ENCODE measurements at regions not wholly inside any gene's neighbourhood (a gene's known extent, or its start where the extent isn't known, plus 50 kb on each side); places are given as distances from the start of the nearest gene placed in this dataset.
A peak's percentile ranks its signal among the peaks of the same experiment; 100 is the strongest.

DNA sequence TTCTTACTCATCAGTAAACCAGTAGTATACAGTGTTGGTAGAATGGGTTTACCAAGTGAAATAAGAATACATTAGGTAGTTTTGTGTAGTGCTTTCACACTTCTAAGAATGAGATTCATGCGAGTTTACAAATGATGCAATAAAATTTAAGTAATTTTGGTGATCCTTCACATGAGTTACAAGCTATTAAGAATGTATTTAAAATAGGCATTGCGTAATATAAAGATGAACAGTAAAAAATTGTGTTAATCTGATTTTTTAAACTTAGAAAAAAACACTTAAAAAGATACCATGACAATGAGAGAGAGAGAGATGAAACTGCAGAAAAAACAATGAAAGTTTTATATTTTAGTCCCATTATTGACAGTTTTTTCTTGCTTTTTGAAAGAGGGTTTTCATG is 570.5 kb downstream of the SLITRK6 start:
- no peak for TF ChIP-seq EZH2 (IDR thresholded peaks at IDR 0.05; ENCODE audit: insufficient read depth, low read length)
- TF ChIP-seq, protein P1, sequence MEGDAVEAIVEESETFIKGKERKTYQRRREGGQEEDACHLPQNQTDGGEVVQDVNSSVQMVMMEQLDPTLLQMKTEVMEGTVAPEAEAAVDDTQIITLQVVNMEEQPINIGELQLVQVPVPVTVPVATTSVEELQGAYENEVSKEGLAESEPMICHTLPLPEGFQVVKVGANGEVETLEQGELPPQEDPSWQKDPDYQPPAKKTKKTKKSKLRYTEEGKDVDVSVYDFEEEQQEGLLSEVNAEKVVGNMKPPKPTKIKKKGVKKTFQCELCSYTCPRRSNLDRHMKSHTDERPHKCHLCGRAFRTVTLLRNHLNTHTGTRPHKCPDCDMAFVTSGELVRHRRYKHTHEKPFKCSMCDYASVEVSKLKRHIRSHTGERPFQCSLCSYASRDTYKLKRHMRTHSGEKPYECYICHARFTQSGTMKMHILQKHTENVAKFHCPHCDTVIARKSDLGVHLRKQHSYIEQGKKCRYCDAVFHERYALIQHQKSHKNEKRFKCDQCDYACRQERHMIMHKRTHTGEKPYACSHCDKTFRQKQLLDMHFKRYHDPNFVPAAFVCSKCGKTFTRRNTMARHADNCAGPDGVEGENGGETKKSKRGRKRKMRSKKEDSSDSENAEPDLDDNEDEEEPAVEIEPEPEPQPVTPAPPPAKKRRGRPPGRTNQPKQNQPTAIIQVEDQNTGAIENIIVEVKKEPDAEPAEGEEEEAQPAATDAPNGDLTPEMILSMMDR (IDR thresholded peaks at IDR 0.05; ENCODE audit: insufficient read depth, low read depth, low read length) = no peak
- H3K36me3 Mint-ChIP-seq (ENCODE audit: low read depth, unreplicated experiment) = no peaks in the 10 kb centered on the region
- H3K79me2 ChIP-seq (ENCODE audit: insufficient read depth, low read length) = no peaks in the 10 kb centered on the region
- no peaks in the 10 kb centered on the region for H4K20me1 ChIP-seq (ENCODE audit: insufficient read depth, low read length)
- H3K4me3 ChIP-seq (ENCODE audit: insufficient read depth, low read depth, low read length) = no peak overlapping the region
- no peaks in the 10 kb centered on the region for H3K27me3 ChIP-seq (ENCODE audit: insufficient read depth, low read length)
- H3K9me3 ChIP-seq (ENCODE audit: insufficient read depth, low read depth, low read length) = no peaks in the 10 kb centered on the region
- H3K9ac ChIP-seq (ENCODE audit: low read length) = no peak overlapping the region
- no peaks in the 10 kb centered on the region for H3K4me1 Mint-ChIP-seq (ENCODE audit: low read depth, unreplicated experiment)
- H3K4me2 ChIP-seq (ENCODE audit: low read length) = no peak overlapping the region
- no peak overlapping the region for H2AFZ ChIP-seq (ENCODE audit: low read depth, low read length)
- H3K4me1 ChIP-seq (ENCODE audit: insufficient read depth, low read length) = no peaks in the 10 kb centered on the region
- FAIRE-seq (no peak), DNase-seq (ENCODE audit: low read depth) (no peak)
- H3K27me3 Mint-ChIP-seq (ENCODE audit: low read depth, unreplicated experiment) = no peaks in the 10 kb centered on the region
- no peak overlapping the region for H3K27ac ChIP-seq (ENCODE audit: low read depth, low read length)
- no peaks in the 10 kb centered on the region for H3K36me3 ChIP-seq (ENCODE audit: insufficient read depth, low read length)
- H3K4me3 Mint-ChIP-seq (ENCODE audit: unreplicated experiment) = no peak overlapping the region
- H3K27ac Mint-ChIP-seq (ENCODE audit: unreplicated experiment) = no peak overlapping the region
- H3K9me3 Mint-ChIP-seq (ENCODE audit: unreplicated experiment) = no peaks in the 10 kb centered on the region

DNA sequence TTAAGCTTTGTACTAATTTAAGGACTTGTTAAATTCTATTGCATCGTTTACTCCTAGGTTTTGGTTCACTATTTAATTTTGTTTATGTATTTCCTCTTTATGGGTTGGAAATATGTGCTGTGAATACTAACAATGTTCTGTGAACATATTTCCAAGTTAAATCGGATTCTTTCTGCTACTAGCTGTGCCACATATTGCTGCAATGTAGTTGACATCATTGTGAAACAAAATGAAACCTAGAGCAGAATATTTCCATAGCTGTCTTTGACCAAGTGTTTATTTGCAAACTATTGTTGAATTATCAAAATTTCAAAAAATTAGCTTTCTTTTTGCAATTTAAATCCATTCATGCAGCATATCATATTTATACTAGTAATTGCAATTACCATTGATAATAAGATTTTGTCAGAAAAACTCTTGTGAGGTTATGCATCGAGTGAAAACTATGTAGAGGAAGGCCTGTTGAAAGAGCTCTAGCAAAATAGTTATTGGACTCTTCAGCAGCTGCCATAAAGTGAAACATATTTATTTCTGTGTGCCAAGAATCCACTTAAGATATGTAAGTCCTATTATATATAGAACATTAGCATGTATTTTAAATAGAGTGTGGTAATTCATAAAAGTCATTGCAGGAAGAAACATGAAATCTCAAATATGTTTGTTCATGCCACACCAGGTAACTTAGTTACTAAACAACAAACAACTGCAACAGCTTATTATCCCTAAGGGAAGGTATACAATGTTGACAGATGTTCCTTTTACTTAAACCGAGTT is 575.1 kb downstream of the SLITRK6 start:
- FAIRE-seq (no peak), DNase-seq (ENCODE audit: low read depth) (peak; percentile 2)
- H3K4me3 ChIP-seq (ENCODE audit: insufficient read depth, low read depth, low read length) = no peak overlapping the region
- H2AFZ ChIP-seq (ENCODE audit: low read depth, low read length) = no peak overlapping the region
- no peaks in the 10 kb centered on the region for H4K20me1 ChIP-seq (ENCODE audit: insufficient read depth, low read length)
- Mint-ChIP-seq H3K27ac (ENCODE audit: unreplicated experiment) (no peak overlapping the region), H3K4me3 (ENCODE audit: unreplicated experiment) (no peak overlapping the region), H3K27me3 (ENCODE audit: low read depth, unreplicated experiment) (no peaks in the 10 kb centered on the region), H3K36me3 (ENCODE audit: low read depth, unreplicated experiment) (no peaks in the 10 kb centered on the region), H3K9me3 (ENCODE audit: unreplicated experiment) (peaks cover 2% of the 10 kb centered on the region), H3K4me1 (ENCODE audit: low read depth, unreplicated experiment) (no peaks in the 10 kb centered on the region)
- no peaks in the 10 kb centered on the region for H3K79me2 ChIP-seq (ENCODE audit: insufficient read depth, low read length)
- H3K4me2 ChIP-seq (ENCODE audit: low read length) = no peak overlapping the region
- TF ChIP-seq EZH2 (IDR thresholded peaks at IDR 0.05; ENCODE audit: insufficient read depth, low read length) = no peak
- TF ChIP-seq, protein P1 (IDR thresholded peaks at IDR 0.05; ENCODE audit: insufficient read depth, low read depth, low read length) = no peak
- no peaks in the 10 kb centered on the region for H3K4me1 ChIP-seq (ENCODE audit: insufficient read depth, low read length)
- no peaks in the 10 kb centered on the region for H3K9me3 ChIP-seq (ENCODE audit: insufficient read depth, low read depth, low read length)
- H3K36me3 ChIP-seq (ENCODE audit: insufficient read depth, low read length) = no peaks in the 10 kb centered on the region
- no peak overlapping the region for H3K27ac ChIP-seq (ENCODE audit: low read depth, low read length)
- no peaks in the 10 kb centered on the region for H3K27me3 ChIP-seq (ENCODE audit: insufficient read depth, low read length)
- no peak overlapping the region for H3K9ac ChIP-seq (ENCODE audit: low read length)

DNA sequence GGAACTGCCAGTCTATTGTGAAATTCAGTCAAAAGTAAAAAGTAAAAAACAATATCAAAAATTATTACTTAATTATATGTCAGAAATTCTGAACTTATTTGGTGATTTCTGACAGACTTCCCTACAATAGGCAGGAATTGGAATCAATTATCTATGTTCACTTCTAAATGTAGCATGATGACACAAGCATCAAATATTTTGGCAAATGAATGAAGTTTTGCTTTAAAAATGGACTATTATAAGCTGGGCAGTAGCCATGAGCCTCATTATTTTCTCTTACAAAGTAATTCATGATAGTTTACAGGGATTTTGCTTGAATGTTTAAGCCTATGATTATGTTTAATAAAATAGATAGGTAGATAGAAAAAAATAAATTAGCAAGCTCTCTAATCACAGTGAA is 582.6 kb downstream of the SLITRK6 start:
- no peaks in the 10 kb centered on the region for H3K27me3 ChIP-seq (ENCODE audit: insufficient read depth, low read length)
- no peaks in the 10 kb centered on the region for H4K20me1 ChIP-seq (ENCODE audit: insufficient read depth, low read length)
- DNase-seq (ENCODE audit: low read depth) (peak; percentile 4), FAIRE-seq (no peak)
- H3K4me2 ChIP-seq (ENCODE audit: low read length) = no peak overlapping the region
- H3K27ac ChIP-seq (ENCODE audit: low read depth, low read length) = no peak overlapping the region
- H3K36me3 ChIP-seq (ENCODE audit: insufficient read depth, low read length) = no peaks in the 10 kb centered on the region
- H3K4me1 ChIP-seq (ENCODE audit: insufficient read depth, low read length) = no peaks in the 10 kb centered on the region
- Mint-ChIP-seq H3K4me3 (ENCODE audit: unreplicated experiment) (no peak overlapping the region), H3K9me3 (ENCODE audit: unreplicated experiment) (peaks cover 2% of the 10 kb centered on the region), H3K27ac (ENCODE audit: unreplicated experiment) (no peak overlapping the region), H3K27me3 (ENCODE audit: low read depth, unreplicated experiment) (no peaks in the 10 kb centered on the region), H3K4me1 (ENCODE audit: low read depth, unreplicated experiment) (no peaks in the 10 kb centered on the region), H3K36me3 (ENCODE audit: low read depth, unreplicated experiment) (no peaks in the 10 kb centered on the region)
- H3K79me2 ChIP-seq (ENCODE audit: insufficient read depth, low read length) = no peaks in the 10 kb centered on the region
- H2AFZ ChIP-seq (ENCODE audit: low read depth, low read length) = no peak overlapping the region
- TF ChIP-seq EZH2 (IDR thresholded peaks at IDR 0.05; ENCODE audit: insufficient read depth, low read length) = no peak
- H3K4me3 ChIP-seq (ENCODE audit: insufficient read depth, low read depth, low read length) = no peak overlapping the region
- H3K9me3 ChIP-seq (ENCODE audit: insufficient read depth, low read depth, low read length) = no peaks in the 10 kb centered on the region
- H3K9ac ChIP-seq (ENCODE audit: low read length) = no peak overlapping the region

Data from astrocyte (in vitro differentiated cells and primary cell).